Endothelial cell of umbilical vein (primary cell): ENCODE measurements at regions not wholly inside any gene's neighbourhood (a gene's known extent, or its start where the extent isn't known, plus 50 kb on each side); places are given as distances from the start of the nearest gene placed in this dataset.

Experiments
- BruUV-seq: library from RNA; stranded (reverse); fragments of 400-500 nt; replicated peaks from 2 replicates; lab custom pipeline; 2021; lab: Mats Ljungman, UMichigan
- CTCF ChIA-PET: fragments of 300-600, 350-600 bp; sonication (Branson Sonifier 250); formaldehyde crosslinking; loops from one replicate; lab custom pipeline; 2021; ENCODE audit warnings: antibody characterized with exemption, inconsistent platforms; lab: Charles Lee
- POLR2A ChIA-PET: fragments of 300-600, 350-600 bp; sonication (Branson Sonifier 250); formaldehyde crosslinking; loops from one replicate; lab custom pipeline; 2021; ENCODE audit warnings: antibody characterized with exemption, inconsistent platforms; lab: Charles Lee
- DNase-seq: peaks from one replicate; pipeline ENCODE4 v3.0.0-alpha.2; 2011; ENCODE audit warnings: low read depth, low spot score
- FAIRE-seq: peaks from 2 replicates; lab custom pipeline; 2011; peaks lifted over from hg19 to GRCh38; lab: Jason Lieb, UNC
- H2AFZ ChIP-seq: 2 replicates; pipeline ENCODE4 v1.6.0; 2012; ENCODE audit warnings: low read depth, low read length, control low read depth, inconsistent platforms
- H3K27ac ChIP-seq: 2 replicates; pipeline ENCODE4 v1.5.1; 2011; ENCODE audit warnings: low read depth, mild to moderate bottlenecking, control low read depth, low read length, moderate library complexity; ENCODE audit not compliant: insufficient read depth
- H3K27me3 ChIP-seq, 2 experiments: 2 replicates each; pipeline versions ENCODE4 v1.6.0 to v1.6.1; 2011; ENCODE audit warnings: low read length in 2 of 2, mixed read lengths in 1 of 2; ENCODE audit not compliant: control insufficient read depth in 2 of 2, insufficient read depth in 2 of 2
- H3K36me3 ChIP-seq, 2 experiments: 2 replicates in 1 of 2; 3 replicates in 1 of 2; pipeline ENCODE4 v1.5.1; 2011; ENCODE audit warnings: low read length in 2 of 2, mild to moderate bottlenecking in 1 of 2, moderate library complexity in 1 of 2; ENCODE audit not compliant: control insufficient read depth in 2 of 2, insufficient read depth in 2 of 2; ENCODE audit errors: extremely low read depth in 1 of 2
- H3K4me1 ChIP-seq: 3 replicates; pipeline ENCODE4 v1.5.1; 2011; ENCODE audit warnings: mild to moderate bottlenecking, low read length; ENCODE audit not compliant: control insufficient read depth, insufficient read depth; ENCODE audit errors: extremely low read depth
- H3K4me2 ChIP-seq: 2 replicates; pipeline ENCODE4 v1.6.1; 2011; ENCODE audit warnings: low read length, control low read depth, mixed read lengths; ENCODE audit not compliant: insufficient read depth
- H3K4me3 ChIP-seq, 3 experiments: fragments of 200-600 bp in 1 of 3; sonication (generic), shearing (Covaris generic) in 1 of 3; replicated peaks in 1 of 3; 2 replicates each; pipeline ENCODE4 v1.5.1; 2011 to 2016; ENCODE audit warnings: control low read depth in 3 of 3, low read length in 3 of 3, mild to moderate bottlenecking in 2 of 3, inconsistent platforms in 1 of 3, low read depth in 1 of 3, moderate library complexity in 1 of 3; ENCODE audit not compliant: insufficient read depth in 1 of 3
- H3K79me2 ChIP-seq: 2 replicates; pipeline ENCODE4 v1.6.0; 2012; ENCODE audit warnings: low read length, inconsistent platforms; ENCODE audit not compliant: control insufficient read depth, insufficient read depth
- H3K9ac ChIP-seq: replicated peaks from 2 replicates; pipeline ENCODE3; 2011; ENCODE audit warnings: low read length, control low read depth; ENCODE audit not compliant: insufficient read depth; ENCODE audit errors: extremely low read depth
- H3K9me1 ChIP-seq: replicated peaks from 3 replicates; pipeline ENCODE4 v1.6.0; 2011; ENCODE audit warnings: mild to moderate bottlenecking, low read length; ENCODE audit not compliant: control insufficient read depth, insufficient read depth; ENCODE audit errors: extremely low read depth
- H3K9me3 ChIP-seq: replicated peaks from 2 replicates; pipeline ENCODE4 v1.5.1; 2012; ENCODE audit warnings: low read length, inconsistent platforms; ENCODE audit not compliant: control insufficient read depth, insufficient read depth
- H4K20me1 ChIP-seq: replicated peaks from 2 replicates; pipeline ENCODE3; 2011; ENCODE audit warnings: mild to moderate bottlenecking, low read length; ENCODE audit not compliant: control insufficient read depth, insufficient read depth; ENCODE audit errors: extremely low read depth
- EZH2 ChIP-seq: IDR thresholded peaks from 2 replicates; pipeline ENCODE4 v1.6.1; 2012; ENCODE audit warnings: borderline replicate concordance, low read depth, mild to moderate bottlenecking, moderate library complexity, low read length, inconsistent platforms; ENCODE audit not compliant: severe bottlenecking
- FOS ChIP-seq: IDR thresholded peaks from 2 replicates; pipeline ENCODE4 v1.6.1; 2011; ENCODE audit warnings: mild to moderate bottlenecking, low read length, moderate library complexity, borderline replicate concordance; ENCODE audit not compliant: insufficient read depth
- GATA2 ChIP-seq: IDR thresholded peaks from 2 replicates; pipeline ENCODE4 v1.7.0; 2011; ENCODE audit warnings: low read depth, mild to moderate bottlenecking, moderate library complexity, mixed read lengths, low read length; ENCODE audit not compliant: insufficient read length, insufficient read depth
- JUN ChIP-seq: IDR thresholded peaks from 2 replicates; pipeline ENCODE4 v1.6.1; 2011; ENCODE audit warnings: borderline replicate concordance, low read depth; ENCODE audit not compliant: insufficient read length, insufficient read depth
- MYC ChIP-seq: IDR thresholded peaks from one replicate; pipeline ENCODE4 v1.6.1; 2011; ENCODE audit warnings: mild to moderate bottlenecking, low read depth, low read length
- POLR2A ChIP-seq: IDR thresholded peaks from 2 replicates; pipeline ENCODE4 v1.6.1; 2012; ENCODE audit warnings: low read depth, mild to moderate bottlenecking, control low read depth, low read length
- POLR2AphosphoS5 ChIP-seq: IDR thresholded peaks from 2 replicates; pipeline ENCODE4 v1.6.1; 2012; ENCODE audit warnings: low read depth, mild to moderate bottlenecking, control low read depth, low read length, moderate library complexity; ENCODE audit not compliant: insufficient read depth
- dilution Hi-C: fragments of 300-500 bp; cut with MboI; formaldehyde crosslinking; loops from one replicate; pipeline ENCODE4 v1.15.0; 2019; ENCODE audit warnings: low sequenced_read_pairs; ENCODE audit not compliant: extremely low pct_ligation_motif_present
- intact Hi-C: fragments of 100-400 bp; cut with micrococcal nuclease; formaldehyde crosslinking; loops from one replicate; pipeline ENCODE4 v1.10.0; 2022
- TF ChIP-seq, protein P1 (sequence below): IDR thresholded peaks from 2 replicates; pipeline ENCODE4 v1.6.1; 2011; ENCODE audit not compliant: insufficient read depth, insufficient read length
- TF ChIP-seq, protein P2 (sequence below), 2 donors: IDR thresholded peaks; 1 replicate in 1 of 2; 2 replicates in 1 of 2; pipeline ENCODE4 v1.5.1; 2011; ENCODE audit warnings: low read length in 2 of 2, mild to moderate bottlenecking in 2 of 2, moderate library complexity in 2 of 2, control low read depth in 1 of 2, inconsistent platforms in 1 of 2, low read depth in 1 of 2; ENCODE audit not compliant: insufficient read depth in 1 of 2; ENCODE audit errors: extremely low read depth in 1 of 2

DNA sequence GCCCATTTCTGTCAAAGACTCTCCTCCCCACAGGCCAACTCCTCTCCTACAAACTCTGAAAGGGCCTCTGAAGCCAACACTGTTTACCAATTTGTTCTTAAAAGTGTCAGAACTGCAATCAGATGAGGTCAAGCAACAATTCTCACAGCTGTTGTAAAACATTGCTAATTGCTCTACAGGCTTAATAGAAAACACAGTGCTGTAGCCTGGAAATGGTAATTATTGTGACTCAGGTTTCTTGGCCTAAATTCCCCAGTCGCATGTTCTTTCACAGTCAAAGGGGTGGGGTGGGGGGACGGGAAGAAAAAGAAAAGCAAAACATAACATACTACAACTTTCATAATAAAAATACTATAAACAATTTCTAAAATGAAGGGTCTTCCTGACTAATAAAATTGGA, 343.2 kb downstream of the DMAC1 start:
- Histone ChIP-seq H3K9me3 (no peaks in the 10 kb centered on the region), H3K36me3 (no peaks in the 10 kb centered on the region), H3K9ac (no peak overlapping the region), H2AFZ (no peak overlapping the region), H4K20me1 (no peaks in the 10 kb centered on the region), H3K4me1 (no peaks in the 10 kb centered on the region), H3K27ac (no peak overlapping the region), H3K4me2 (no peak overlapping the region), H3K79me2 (no peaks in the 10 kb centered on the region), H3K27me3 (no peaks in the 10 kb centered on the region), H3K9me1 (no peaks in the 10 kb centered on the region), H3K4me3 (no peak overlapping the region)
- no peak for FAIRE-seq
- CTCF ChIA-PET, result no interaction called here
- TF ChIP-seq MYC (no peak), FOS (no peak), POLR2AphosphoS5 (no peak), POLR2A (no peak), EZH2 (no peak), JUN (no peak), GATA2 (no peak)
- TF ChIP-seq, protein P1, sequence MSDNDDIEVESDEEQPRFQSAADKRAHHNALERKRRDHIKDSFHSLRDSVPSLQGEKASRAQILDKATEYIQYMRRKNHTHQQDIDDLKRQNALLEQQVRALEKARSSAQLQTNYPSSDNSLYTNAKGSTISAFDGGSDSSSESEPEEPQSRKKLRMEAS, result no peak
- TF ChIP-seq, protein P2, sequence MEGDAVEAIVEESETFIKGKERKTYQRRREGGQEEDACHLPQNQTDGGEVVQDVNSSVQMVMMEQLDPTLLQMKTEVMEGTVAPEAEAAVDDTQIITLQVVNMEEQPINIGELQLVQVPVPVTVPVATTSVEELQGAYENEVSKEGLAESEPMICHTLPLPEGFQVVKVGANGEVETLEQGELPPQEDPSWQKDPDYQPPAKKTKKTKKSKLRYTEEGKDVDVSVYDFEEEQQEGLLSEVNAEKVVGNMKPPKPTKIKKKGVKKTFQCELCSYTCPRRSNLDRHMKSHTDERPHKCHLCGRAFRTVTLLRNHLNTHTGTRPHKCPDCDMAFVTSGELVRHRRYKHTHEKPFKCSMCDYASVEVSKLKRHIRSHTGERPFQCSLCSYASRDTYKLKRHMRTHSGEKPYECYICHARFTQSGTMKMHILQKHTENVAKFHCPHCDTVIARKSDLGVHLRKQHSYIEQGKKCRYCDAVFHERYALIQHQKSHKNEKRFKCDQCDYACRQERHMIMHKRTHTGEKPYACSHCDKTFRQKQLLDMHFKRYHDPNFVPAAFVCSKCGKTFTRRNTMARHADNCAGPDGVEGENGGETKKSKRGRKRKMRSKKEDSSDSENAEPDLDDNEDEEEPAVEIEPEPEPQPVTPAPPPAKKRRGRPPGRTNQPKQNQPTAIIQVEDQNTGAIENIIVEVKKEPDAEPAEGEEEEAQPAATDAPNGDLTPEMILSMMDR (IDR thresholded peaks at IDR 0.05; ENCODE audit: extremely low read depth in 1 of 2, insufficient read depth in 1 of 2, low read depth in 1 of 2, low read length in 2 of 2), result no peak
- no peak for DNase-seq
- BruUV-seq, result no TSS peak
- dilution Hi-C loops, result no loop called here
- POLR2A ChIA-PET, result no interaction called here
- intact Hi-C loops, result no loop called here
